ENCODE measurements at regions not wholly inside any gene's neighbourhood (a gene's known extent, or its start where the extent isn't known, plus 50 kb on each side); places are given as distances from the start of the nearest gene placed in this dataset.

DNA sequence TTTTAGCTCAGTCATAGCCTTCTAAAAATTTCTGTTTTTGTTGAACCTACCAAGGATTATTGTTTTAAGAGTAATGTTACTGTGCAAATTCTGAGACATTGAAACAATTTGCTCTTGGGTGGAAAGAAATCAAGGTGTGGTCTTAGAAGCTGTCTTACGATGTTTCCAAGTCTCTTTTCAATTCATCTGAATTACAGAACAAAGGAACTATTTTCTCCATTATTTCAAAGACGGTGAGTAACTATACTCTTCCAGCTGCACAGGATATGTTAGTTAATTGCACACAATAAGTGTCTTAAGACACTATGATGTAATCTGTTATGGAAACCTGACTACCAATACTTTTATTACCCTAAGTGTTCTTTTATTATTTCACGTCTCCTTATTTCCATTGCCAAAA, 106.8 kb upstream of the POM121L12 start:
- TF ChIP-seq, protein P1, sequence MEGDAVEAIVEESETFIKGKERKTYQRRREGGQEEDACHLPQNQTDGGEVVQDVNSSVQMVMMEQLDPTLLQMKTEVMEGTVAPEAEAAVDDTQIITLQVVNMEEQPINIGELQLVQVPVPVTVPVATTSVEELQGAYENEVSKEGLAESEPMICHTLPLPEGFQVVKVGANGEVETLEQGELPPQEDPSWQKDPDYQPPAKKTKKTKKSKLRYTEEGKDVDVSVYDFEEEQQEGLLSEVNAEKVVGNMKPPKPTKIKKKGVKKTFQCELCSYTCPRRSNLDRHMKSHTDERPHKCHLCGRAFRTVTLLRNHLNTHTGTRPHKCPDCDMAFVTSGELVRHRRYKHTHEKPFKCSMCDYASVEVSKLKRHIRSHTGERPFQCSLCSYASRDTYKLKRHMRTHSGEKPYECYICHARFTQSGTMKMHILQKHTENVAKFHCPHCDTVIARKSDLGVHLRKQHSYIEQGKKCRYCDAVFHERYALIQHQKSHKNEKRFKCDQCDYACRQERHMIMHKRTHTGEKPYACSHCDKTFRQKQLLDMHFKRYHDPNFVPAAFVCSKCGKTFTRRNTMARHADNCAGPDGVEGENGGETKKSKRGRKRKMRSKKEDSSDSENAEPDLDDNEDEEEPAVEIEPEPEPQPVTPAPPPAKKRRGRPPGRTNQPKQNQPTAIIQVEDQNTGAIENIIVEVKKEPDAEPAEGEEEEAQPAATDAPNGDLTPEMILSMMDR (IDR thresholded peaks at IDR 0.05) = no peak
- no peak for TF ChIP-seq POLR2A (IDR thresholded peaks at IDR 0.05)

Data from right lobe of liver (tissue), 4 donors.